ENCODE measurements at regions not wholly inside any gene's neighbourhood (a gene's known extent, or its start where the extent isn't known, plus 50 kb on each side); places are given as distances from the start of the nearest gene placed in this dataset.

DNA sequence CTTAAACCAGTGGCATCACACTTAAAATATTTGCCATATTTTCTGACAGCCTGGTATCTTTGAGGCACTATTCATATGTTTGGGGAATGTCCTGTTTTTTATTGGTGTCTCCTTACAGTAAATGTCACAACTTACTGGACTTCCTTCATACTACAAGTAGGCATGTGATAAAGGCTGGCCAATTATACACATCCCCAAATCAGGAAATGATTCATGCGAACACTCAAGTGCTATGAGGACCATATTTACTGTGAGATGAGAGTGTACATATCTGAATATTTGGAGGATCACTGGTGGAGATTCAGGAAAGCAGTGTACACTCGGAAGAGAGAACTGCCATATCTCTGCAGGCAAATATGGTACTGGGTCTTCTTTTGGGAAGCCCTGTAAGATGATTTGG, 913.8 kb upstream of the CHORDC1 start:
- TF ChIP-seq, protein P1, sequence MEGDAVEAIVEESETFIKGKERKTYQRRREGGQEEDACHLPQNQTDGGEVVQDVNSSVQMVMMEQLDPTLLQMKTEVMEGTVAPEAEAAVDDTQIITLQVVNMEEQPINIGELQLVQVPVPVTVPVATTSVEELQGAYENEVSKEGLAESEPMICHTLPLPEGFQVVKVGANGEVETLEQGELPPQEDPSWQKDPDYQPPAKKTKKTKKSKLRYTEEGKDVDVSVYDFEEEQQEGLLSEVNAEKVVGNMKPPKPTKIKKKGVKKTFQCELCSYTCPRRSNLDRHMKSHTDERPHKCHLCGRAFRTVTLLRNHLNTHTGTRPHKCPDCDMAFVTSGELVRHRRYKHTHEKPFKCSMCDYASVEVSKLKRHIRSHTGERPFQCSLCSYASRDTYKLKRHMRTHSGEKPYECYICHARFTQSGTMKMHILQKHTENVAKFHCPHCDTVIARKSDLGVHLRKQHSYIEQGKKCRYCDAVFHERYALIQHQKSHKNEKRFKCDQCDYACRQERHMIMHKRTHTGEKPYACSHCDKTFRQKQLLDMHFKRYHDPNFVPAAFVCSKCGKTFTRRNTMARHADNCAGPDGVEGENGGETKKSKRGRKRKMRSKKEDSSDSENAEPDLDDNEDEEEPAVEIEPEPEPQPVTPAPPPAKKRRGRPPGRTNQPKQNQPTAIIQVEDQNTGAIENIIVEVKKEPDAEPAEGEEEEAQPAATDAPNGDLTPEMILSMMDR (conservative IDR thresholded peaks at IDR 0.05; ENCODE audit: low read depth, low read length), result no peak
- no peak for TF ChIP-seq EZH2 (IDR thresholded peaks at IDR 0.05; ENCODE audit: borderline replicate concordance, low read depth, low read length, poor library complexity, severe bottlenecking)
